Lower lobe of right lung (tissue), 2 donors: ENCODE measurements at regions not wholly inside any gene's neighbourhood (a gene's known extent, or its start where the extent isn't known, plus 50 kb on each side); places are given as distances from the start of the nearest gene placed in this dataset.

Source experiments
- ATAC-seq, 2 donors: fragments of 200-7000 bp; cut with Tn5 transposase; one replicate each; pipeline ENCODE4 v1.9.1; 2020 to 2022; ENCODE audit warnings: mild to moderate bottlenecking in 2 of 2, moderate library complexity in 2 of 2
- DNase-seq: peaks from one replicate; pipeline ENCODE4 v3.0.0-alpha.2; 2020
- H3K27ac ChIP-seq: fragments of 200-600 bp; one replicate; pipeline ENCODE4 v1.8.0; 2022
- H3K27me3 ChIP-seq: fragments of 200-600 bp; one replicate; pipeline ENCODE4 v1.8.0; 2022; ENCODE audit warnings: low read depth
- H3K36me3 ChIP-seq: fragments of 200-600 bp; one replicate; pipeline ENCODE4 v1.8.0; 2022; ENCODE audit warnings: mild to moderate bottlenecking
- H3K4me1 ChIP-seq: fragments of 200-600 bp; one replicate; pipeline ENCODE4 v1.8.0; 2022
- H3K4me3 ChIP-seq: fragments of 200-600 bp; one replicate; pipeline ENCODE4 v1.8.0; 2022; ENCODE audit warnings: mild to moderate bottlenecking
- H3K9me3 ChIP-seq: fragments of 200-600 bp; one replicate; pipeline ENCODE4 v1.8.0; 2022
- CTCF ChIP-seq: fragments of 200-600 bp; IDR thresholded peaks from one replicate; pipeline ENCODE4 v1.8.0; 2022; ENCODE audit warnings: antibody characterized with exemption, mild to moderate bottlenecking
- intact Hi-C: fragments of 100-400 bp; cut with DNase I; formaldehyde crosslinking; loops from one replicate; pipeline ENCODE4 v1.11.0; 2022
- donor health status: DM: no; HTN: yes; CAD: no; lungs with severe emphysema.

GRCh38 chr20:54340667-54341081, 132.8 kb downstream of the PFDN4 start:
- H3K27me3 ChIP-seq: no peaks in the 10 kb centered on the region
- intact Hi-C loops: no loop called here
- H3K4me3 ChIP-seq: no peak overlapping the region
- DNase-seq (no peak), ATAC-seq (peak in 1 of 2 donors; percentile 62)
- TF ChIP-seq CTCF: no peak
- H3K36me3 ChIP-seq: no peaks in the 10 kb centered on the region
- no peak overlapping the region for H3K27ac ChIP-seq
- H3K9me3 ChIP-seq: no peaks in the 10 kb centered on the region
- H3K4me1 ChIP-seq: peaks cover 7% of the 10 kb centered on the region

GRCh38 chr20:54342258-54342920, 133.0 kb upstream of the DOK5 start:
- H3K9me3 ChIP-seq: no peaks in the 10 kb centered on the region
- TF ChIP-seq CTCF: no peak
- ATAC-seq (no peak), DNase-seq (no peak)
- peaks cover 7% of the 10 kb centered on the region for H3K4me1 ChIP-seq
- intact Hi-C loops: no loop called here
- H3K27me3 ChIP-seq: no peaks in the 10 kb centered on the region
- no peak overlapping the region for H3K4me3 ChIP-seq
- H3K36me3 ChIP-seq: no peaks in the 10 kb centered on the region
- no peak overlapping the region for H3K27ac ChIP-seq

- no peaks in the 10 kb centered on the region for H3K9me3 ChIP-seq
- intact Hi-C loops: no loop called here
- H3K36me3 ChIP-seq: no peaks in the 10 kb centered on the region
- peaks cover 7% of the 10 kb centered on the region for H3K4me1 ChIP-seq
- no peak overlapping the region for H3K27ac ChIP-seq
- TF ChIP-seq CTCF: no peak
- no peak for ATAC-seq
- no peaks in the 10 kb centered on the region for H3K27me3 ChIP-seq
- DNase-seq: no peak
- no peak overlapping the region for H3K4me3 ChIP-seq
Observed at GRCh38 chr20:54343099-54343498, 132.3 kb upstream of the DOK5 start.

GRCh38 chr20:54343634-54344033, 131.8 kb upstream of the DOK5 start:
- H3K9me3 ChIP-seq: no peaks in the 10 kb centered on the region
- H3K27me3 ChIP-seq: no peaks in the 10 kb centered on the region
- TF ChIP-seq CTCF: no peak
- H3K27ac ChIP-seq: no peak overlapping the region
- ATAC-seq: peak in 1 of 2 donors; percentile 45
- no peaks in the 10 kb centered on the region for H3K36me3 ChIP-seq
- H3K4me3 ChIP-seq: no peak overlapping the region
- DNase-seq: no peak
- intact Hi-C loops: no loop called here
- peaks cover 7% of the 10 kb centered on the region for H3K4me1 ChIP-seq

- ATAC-seq: no peak
- Histone ChIP-seq H3K4me3 (no peak overlapping the region), H3K4me1 (peaks cover 7% of the 10 kb centered on the region), H3K36me3 (no peaks in the 10 kb centered on the region), H3K9me3 (no peaks in the 10 kb centered on the region), H3K27me3 (no peaks in the 10 kb centered on the region), H3K27ac (no peak overlapping the region)
- DNase-seq: no peak
- intact Hi-C loops: no loop called here
- TF ChIP-seq CTCF: no peak
Observed at GRCh38 chr20:54344832-54345231, 130.6 kb upstream of the DOK5 start.
